HepG2 (cell line): ENCODE measurements at regions not wholly inside any gene's neighbourhood (a gene's known extent, or its start where the extent isn't known, plus 50 kb on each side); places are given as distances from the start of the nearest gene placed in this dataset.

Source experiments
- ATAC-seq: fragments of 200-7000 bp; cut with Tn5 transposase; 3 replicates; pipeline ENCODE4 v1.9.1; 2020; ENCODE audit warnings: mild to moderate bottlenecking, moderate library complexity
- BruUV-seq: library from RNA; stranded (reverse); fragments of 400-500 nt; replicated peaks from 2 replicates; lab custom pipeline; 2021; lab: Mats Ljungman, UMichigan
- CTCF ChIA-PET: fragments of 300-600 bp; formaldehyde crosslinking; extraction: SDS; loops from one replicate; lab custom pipeline; 2021; ENCODE audit warnings: low total read pairs, inconsistent platforms, low intra/inter-chr PET ratio; lab: Yijun Ruan, JAX
- POLR2A ChIA-PET: fragments of 350-600 bp; sonication (Branson Sonifier 250); formaldehyde crosslinking; loops from one replicate; lab custom pipeline; 2020; ENCODE audit warnings: antibody characterized with exemption, inconsistent platforms; lab: Yijun Ruan, JAX
- DNase-seq: peaks from one replicate; pipeline ENCODE4 v3.0.0-alpha.2; 2015; ENCODE audit warnings: low spot score
- FAIRE-seq: peaks from 3 replicates; lab custom pipeline; 2011; peaks lifted over from hg19 to GRCh38; lab: Jason Lieb, UNC
- H2AFZ ChIP-seq: one replicate; pipeline ENCODE4 v1.6.1; 2011; ENCODE audit warnings: low read length, inconsistent platforms
- H3K27ac ChIP-seq: fragments of 300-600 bp; 3 replicates; pipeline ENCODE4 v1.8.0; 2011; ENCODE audit warnings: mixed run types, mild to moderate bottlenecking, mixed read lengths, low read length, inconsistent platforms; ENCODE audit not compliant: insufficient read depth; ENCODE audit errors: extremely low read length
- H3K27me3 ChIP-seq, 2 experiments: fragments of 200-600 bp in 1 of 2; 2 replicates in 1 of 2; 3 replicates in 1 of 2; pipeline versions ENCODE4 v1.6.0 to v1.8.0; 2011; ENCODE audit warnings: low read length in 2 of 2, mild to moderate bottlenecking in 2 of 2, moderate library complexity in 2 of 2, inconsistent platforms in 1 of 2; ENCODE audit not compliant: insufficient read depth in 2 of 2, control insufficient read depth in 1 of 2
- H3K36me3 ChIP-seq, 2 experiments: fragments of 200-600 bp in 1 of 2; replicated peaks in 1 of 2; 2 replicates in 1 of 2; 3 replicates in 1 of 2; pipeline versions ENCODE4 v1.5.1 to v1.8.0; 2011; ENCODE audit warnings: low read length in 2 of 2, inconsistent platforms in 1 of 2; ENCODE audit not compliant: insufficient read depth in 2 of 2, control insufficient read depth in 1 of 2
- H3K4me1 ChIP-seq: 2 replicates; pipeline ENCODE4 v1.5.1; 2012; ENCODE audit warnings: low read length, inconsistent platforms; ENCODE audit not compliant: insufficient read depth
- H3K4me2 ChIP-seq: 2 replicates; pipeline ENCODE4 v1.6.0; 2011; ENCODE audit warnings: low read depth, low read length, inconsistent platforms
- H3K4me3 ChIP-seq, 3 experiments: fragments of 200-600 bp in 1 of 3; sonication (generic), shearing (Covaris generic) in 1 of 3; replicated peaks in 1 of 3; 2 replicates each; pipeline ENCODE4 v1.5.1; 2011 to 2016; ENCODE audit warnings: low read length in 3 of 3, inconsistent platforms in 2 of 3, low read depth in 2 of 3, mild to moderate bottlenecking in 2 of 3, control low read depth in 1 of 3, mixed read lengths in 1 of 3; ENCODE audit not compliant: insufficient read depth in 1 of 3
- H3K79me2 ChIP-seq: one replicate; pipeline ENCODE4 v1.6.1; 2011; ENCODE audit warnings: low read length, inconsistent platforms; ENCODE audit not compliant: insufficient read depth
- H3K9ac ChIP-seq: 2 replicates; pipeline ENCODE4 v1.6.0; 2011; ENCODE audit warnings: mild to moderate bottlenecking, low read depth, low read length, inconsistent platforms; ENCODE audit not compliant: insufficient read depth
- H3K9me3 ChIP-seq: 2 replicates; pipeline ENCODE4 v1.5.1; 2012; ENCODE audit warnings: mild to moderate bottlenecking, low read length
- H4K20me1 ChIP-seq: 2 replicates; pipeline ENCODE4 v1.6.0; 2011; ENCODE audit warnings: inconsistent platforms, mild to moderate bottlenecking, low read length, moderate library complexity; ENCODE audit not compliant: insufficient read depth
- DNMT3B ChIP-seq: conservative IDR thresholded peaks from 2 replicates; pipeline ENCODE4 v1.6.1; 2016; ENCODE audit warnings: missing biosample characterization, control low read depth
- FOXC1 ChIP-seq: sonication (generic); formaldehyde crosslinking; IDR thresholded peaks from 2 replicates; pipeline ENCODE4 v1.8.0; 2022; ENCODE audit warnings: mild to moderate bottlenecking, missing genetic modification reagents, borderline replicate concordance
- GATAD2A ChIP-seq: IDR thresholded peaks from 2 replicates; pipeline ENCODE4 v1.6.1; 2016
- IKZF4 ChIP-seq: sonication (generic); formaldehyde crosslinking; IDR thresholded peaks from 2 replicates; pipeline ENCODE4 v1.5.1; 2020; ENCODE audit warnings: borderline replicate concordance, mild to moderate bottlenecking, low read depth, missing genetic modification reagents; ENCODE audit errors: not compliant biosample characterization
- PCBP1 ChIP-seq: fragments of 200-400 bp; formaldehyde crosslinking; IDR thresholded peaks from 2 replicates; pipeline ENCODE4 v1.6.1; 2017; ENCODE audit warnings: mild to moderate bottlenecking, low read depth, low read length, borderline replicate concordance
- PPARG ChIP-seq: conservative IDR thresholded peaks from 2 replicates; pipeline ENCODE4 v1.6.1; 2016; ENCODE audit warnings: missing biosample characterization, missing genetic modification reagents
- TOE1 ChIP-seq: sonication (generic); formaldehyde crosslinking; IDR thresholded peaks from 2 replicates; pipeline ENCODE4 v1.4.0; 2020; ENCODE audit warnings: mild to moderate bottlenecking, missing genetic modification reagents
- ZSCAN29 ChIP-seq: sonication (generic); formaldehyde crosslinking; conservative IDR thresholded peaks from 2 replicates; pipeline ENCODE4 v1.4.0; 2020; ENCODE audit warnings: mild to moderate bottlenecking, missing genetic modification reagents
- WGBS: methylation state at CpG from one replicate; pipeline ENCODE4 v1.1.6; 2017; ENCODE audit warnings: low lambda C conversion rate; 5-methylcytosine and 5-hydroxymethylcytosine counted together
- in situ Hi-C: cut with HindIII; loops from 2 replicates; pipeline ENCODE4 v1.10.0; 2017; ENCODE audit warnings: low pct_unique_long_range_greater_than_20kb; ENCODE audit not compliant: extremely low pct_ligation_motif_present
- intact Hi-C: fragments of 100-400 bp; cut with micrococcal nuclease; formaldehyde crosslinking; loops from one replicate; pipeline ENCODE4 v1.10.0; 2022; ENCODE audit not compliant: unreplicated experiment
- TF ChIP-seq, protein P1 (sequence below): sonication (generic); formaldehyde crosslinking; IDR thresholded peaks from 2 replicates; pipeline ENCODE4 v1.4.0; 2020; ENCODE audit warnings: missing genetic modification reagents
- TF ChIP-seq, protein P2 (sequence below): sonication (generic); formaldehyde crosslinking; IDR thresholded peaks from 2 replicates; pipeline ENCODE4 v1.4.0; 2020; ENCODE audit warnings: missing genetic modification reagents, borderline replicate concordance

DNA sequence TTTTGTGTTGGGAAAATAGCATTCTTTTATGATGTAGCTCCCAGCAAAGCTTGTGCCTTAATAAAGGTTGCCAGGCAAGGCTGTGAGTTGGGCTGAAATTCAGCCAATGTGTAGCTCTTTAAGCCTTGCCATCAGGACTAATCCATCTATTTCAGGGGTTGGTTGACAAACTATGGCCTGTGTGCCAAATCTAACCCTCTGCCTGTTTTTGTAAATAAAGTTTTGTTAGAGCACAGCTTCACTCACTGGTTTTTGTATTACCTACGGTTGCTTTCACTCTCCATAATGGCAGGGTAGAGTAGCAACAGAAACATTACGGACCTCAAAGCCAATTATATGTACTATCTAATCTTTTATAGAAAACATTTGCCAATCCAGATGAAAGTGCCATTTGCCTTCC is 638.1 kb upstream of the POT1 start:
- no TSS peak for BruUV-seq
- H3K36me3 ChIP-seq: no peaks in the 10 kb centered on the region
- no peaks in the 10 kb centered on the region for H3K4me1 ChIP-seq
- intact Hi-C loops: no loop called here
- no peak overlapping the region for H3K4me2 ChIP-seq
- H3K27ac ChIP-seq: no peak overlapping the region
- no peaks in the 10 kb centered on the region for H3K79me2 ChIP-seq
- TF ChIP-seq PPARG (CRISPR knock-in tag): no peak
- no peak for TF ChIP-seq ZSCAN29 (CRISPR knock-in tag)
- TF ChIP-seq TOE1 (CRISPR knock-in tag): no peak
- TF ChIP-seq IKZF4 (CRISPR knock-in tag): no peak
- no peak for TF ChIP-seq PCBP1
- TF ChIP-seq GATAD2A (CRISPR knock-in tag): no peak
- TF ChIP-seq, protein P1, sequence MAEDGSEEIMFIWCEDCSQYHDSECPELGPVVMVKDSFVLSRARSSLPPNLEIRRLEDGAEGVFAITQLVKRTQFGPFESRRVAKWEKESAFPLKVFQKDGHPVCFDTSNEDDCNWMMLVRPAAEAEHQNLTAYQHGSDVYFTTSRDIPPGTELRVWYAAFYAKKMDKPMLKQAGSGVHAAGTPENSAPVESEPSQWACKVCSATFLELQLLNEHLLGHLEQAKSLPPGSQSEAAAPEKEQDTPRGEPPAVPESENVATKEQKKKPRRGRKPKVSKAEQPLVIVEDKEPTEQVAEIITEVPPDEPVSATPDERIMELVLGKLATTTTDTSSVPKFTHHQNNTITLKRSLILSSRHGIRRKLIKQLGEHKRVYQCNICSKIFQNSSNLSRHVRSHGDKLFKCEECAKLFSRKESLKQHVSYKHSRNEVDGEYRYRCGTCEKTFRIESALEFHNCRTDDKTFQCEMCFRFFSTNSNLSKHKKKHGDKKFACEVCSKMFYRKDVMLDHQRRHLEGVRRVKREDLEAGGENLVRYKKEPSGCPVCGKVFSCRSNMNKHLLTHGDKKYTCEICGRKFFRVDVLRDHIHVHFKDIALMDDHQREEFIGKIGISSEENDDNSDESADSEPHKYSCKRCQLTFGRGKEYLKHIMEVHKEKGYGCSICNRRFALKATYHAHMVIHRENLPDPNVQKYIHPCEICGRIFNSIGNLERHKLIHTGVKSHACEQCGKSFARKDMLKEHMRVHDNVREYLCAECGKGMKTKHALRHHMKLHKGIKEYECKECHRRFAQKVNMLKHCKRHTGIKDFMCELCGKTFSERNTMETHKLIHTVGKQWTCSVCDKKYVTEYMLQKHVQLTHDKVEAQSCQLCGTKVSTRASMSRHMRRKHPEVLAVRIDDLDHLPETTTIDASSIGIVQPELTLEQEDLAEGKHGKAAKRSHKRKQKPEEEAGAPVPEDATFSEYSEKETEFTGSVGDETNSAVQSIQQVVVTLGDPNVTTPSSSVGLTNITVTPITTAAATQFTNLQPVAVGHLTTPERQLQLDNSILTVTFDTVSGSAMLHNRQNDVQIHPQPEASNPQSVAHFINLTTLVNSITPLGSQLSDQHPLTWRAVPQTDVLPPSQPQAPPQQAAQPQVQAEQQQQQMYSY (CRISPR knock-in tag): no peak
- no peak for TF ChIP-seq DNMT3B
- TF ChIP-seq, protein P2, sequence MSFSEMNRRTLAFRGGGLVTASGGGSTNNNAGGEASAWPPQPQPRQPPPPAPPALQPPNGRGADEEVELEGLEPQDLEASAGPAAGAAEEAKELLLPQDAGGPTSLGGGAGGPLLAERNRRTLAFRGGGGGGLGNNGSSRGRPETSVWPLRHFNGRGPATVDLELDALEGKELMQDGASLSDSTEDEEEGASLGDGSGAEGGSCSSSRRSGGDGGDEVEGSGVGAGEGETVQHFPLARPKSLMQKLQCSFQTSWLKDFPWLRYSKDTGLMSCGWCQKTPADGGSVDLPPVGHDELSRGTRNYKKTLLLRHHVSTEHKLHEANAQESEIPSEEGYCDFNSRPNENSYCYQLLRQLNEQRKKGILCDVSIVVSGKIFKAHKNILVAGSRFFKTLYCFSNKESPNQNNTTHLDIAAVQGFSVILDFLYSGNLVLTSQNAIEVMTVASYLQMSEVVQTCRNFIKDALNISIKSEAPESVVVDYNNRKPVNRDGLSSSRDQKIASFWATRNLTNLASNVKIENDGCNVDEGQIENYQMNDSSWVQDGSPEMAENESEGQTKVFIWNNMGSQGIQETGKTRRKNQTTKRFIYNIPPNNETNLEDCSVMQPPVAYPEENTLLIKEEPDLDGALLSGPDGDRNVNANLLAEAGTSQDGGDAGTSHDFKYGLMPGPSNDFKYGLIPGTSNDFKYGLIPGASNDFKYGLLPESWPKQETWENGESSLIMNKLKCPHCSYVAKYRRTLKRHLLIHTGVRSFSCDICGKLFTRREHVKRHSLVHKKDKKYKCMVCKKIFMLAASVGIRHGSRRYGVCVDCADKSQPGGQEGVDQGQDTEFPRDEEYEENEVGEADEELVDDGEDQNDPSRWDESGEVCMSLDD (CRISPR knock-in tag): no peak
- no peak for TF ChIP-seq FOXC1 (CRISPR knock-in tag)
- no peak overlapping the region for H3K9ac ChIP-seq
- DNase-seq: no peak
- ChIA-PET POLR2A (no interaction called here), CTCF (no interaction called here)
- 38% methylated on average over 2 of the region's 2 CpGs for WGBS
- no peaks in the 10 kb centered on the region for H4K20me1 ChIP-seq
- no peak overlapping the region for H3K4me3 ChIP-seq
- no peaks in the 10 kb centered on the region for H3K27me3 ChIP-seq
- no peaks in the 10 kb centered on the region; the same call in 1 of the 2 replicates for H3K9me3 ChIP-seq
- FAIRE-seq: no peak
- in situ Hi-C loops: no loop called here
- ATAC-seq: no peak
- no peak overlapping the region for H2AFZ ChIP-seq
